ENCODE measurements at regions not wholly inside any gene's neighbourhood (a gene's known extent, or its start where the extent isn't known, plus 50 kb on each side); places are given as distances from the start of the nearest gene placed in this dataset.

GRCh38 chr7:96928965-96929364 lies 76.4 kb upstream of the DLX6 start:
- no peak for DNase-seq

- no peak for DNase-seq
These were observed 73.5 kb upstream of the DLX6 start for GRCh38 chr7:96931891-96932290.

GRCh38 chr7:96933067-96933645 lies 72.2 kb upstream of the DLX6 start:
- DNase-seq = no peak

GRCh38 chr7:96936621-96937020 lies 68.7 kb upstream of the DLX6 start:
- no peak for DNase-seq

GRCh38 chr7:96942112-96942511 lies 63.2 kb upstream of the DLX6 start:
- DNase-seq = no peak

GRCh38 chr7:96949766-96950165 lies 55.6 kb upstream of the DLX6 start:
- DNase-seq = no peak

- DNase-seq = no peak
These were observed 52.4 kb upstream of the DLX6 start for GRCh38 chr7:96952974-96953391.

GRCh38 chr7:96953676-96954513 lies 51.5 kb upstream of the DLX6 start:
- DNase-seq = no peak
